IPS-NIHi11 (cell line): ENCODE measurements at regions not wholly inside any gene's neighbourhood (a gene's known extent, or its start where the extent isn't known, plus 50 kb on each side); places are given as distances from the start of the nearest gene placed in this dataset.

ENCODE experiments used
- DNase-seq: peaks from one replicate; pipeline ENCODE4 v3.0.0; 2012; ENCODE audit warnings: mixed read lengths, low spot score

GRCh38 chr2:46831051-46831868, 84.3 kb downstream of the MCFD2 start:
- no peak for DNase-seq

GRCh38 chr2:46829231-46829995, 86.2 kb downstream of the MCFD2 start:
- DNase-seq = no peak

DNA sequence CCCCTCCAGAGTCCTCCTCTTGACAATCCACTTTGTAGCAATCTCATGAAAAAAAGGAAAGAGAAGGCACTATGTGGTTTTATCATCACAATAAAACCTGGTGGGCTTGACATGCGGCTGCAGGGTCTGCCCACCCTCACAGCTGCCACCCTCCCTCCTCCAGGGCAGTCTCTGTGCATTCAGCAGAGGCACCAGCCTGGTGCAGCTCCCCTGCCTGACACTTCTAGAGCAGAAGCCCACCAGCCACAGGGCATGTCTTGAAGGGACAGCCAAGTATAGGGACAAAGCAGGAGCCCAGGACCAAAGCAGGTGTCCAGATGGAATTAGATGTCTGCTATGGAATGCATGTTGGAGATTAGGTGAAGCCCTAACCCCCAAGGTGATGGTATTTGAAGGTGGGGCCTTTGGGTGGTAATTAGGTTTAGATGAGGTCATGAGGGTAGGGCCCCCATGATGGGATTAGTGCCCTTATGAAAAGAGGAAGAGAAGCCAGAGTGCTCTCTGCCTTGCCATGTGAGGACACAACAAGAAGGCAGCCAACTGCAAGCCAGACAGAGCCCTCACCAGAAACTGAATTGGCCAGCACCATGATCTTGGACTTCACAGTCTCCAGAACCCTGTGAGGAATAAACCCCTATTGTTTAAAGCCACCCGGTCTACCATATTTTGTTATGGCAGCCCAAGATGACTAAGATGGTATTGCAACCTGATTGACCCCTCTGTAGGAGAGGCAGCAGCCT, 86.9 kb downstream of the MCFD2 start:
- DNase-seq = no peak

DNA sequence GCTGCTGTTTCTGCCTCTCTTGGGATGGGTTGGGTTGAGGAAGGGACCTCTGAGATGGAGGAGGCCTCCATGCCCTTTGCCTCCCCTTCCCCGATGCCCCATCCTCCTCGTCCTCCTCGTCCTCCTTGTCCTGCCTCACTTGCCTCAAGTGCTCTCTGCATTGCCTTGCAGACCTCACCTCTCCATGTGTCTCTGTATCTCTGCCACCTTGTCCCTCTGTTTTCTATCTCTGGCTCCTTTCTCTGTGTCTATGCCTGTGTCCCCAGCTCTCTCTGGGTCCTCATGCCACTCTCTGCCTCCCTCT, 87.5 kb downstream of the MCFD2 start:
- no peak for DNase-seq

- DNase-seq = no peak
Measured at GRCh38 chr2:46827274-46828134, 88.1 kb downstream of the MCFD2 start.

DNA sequence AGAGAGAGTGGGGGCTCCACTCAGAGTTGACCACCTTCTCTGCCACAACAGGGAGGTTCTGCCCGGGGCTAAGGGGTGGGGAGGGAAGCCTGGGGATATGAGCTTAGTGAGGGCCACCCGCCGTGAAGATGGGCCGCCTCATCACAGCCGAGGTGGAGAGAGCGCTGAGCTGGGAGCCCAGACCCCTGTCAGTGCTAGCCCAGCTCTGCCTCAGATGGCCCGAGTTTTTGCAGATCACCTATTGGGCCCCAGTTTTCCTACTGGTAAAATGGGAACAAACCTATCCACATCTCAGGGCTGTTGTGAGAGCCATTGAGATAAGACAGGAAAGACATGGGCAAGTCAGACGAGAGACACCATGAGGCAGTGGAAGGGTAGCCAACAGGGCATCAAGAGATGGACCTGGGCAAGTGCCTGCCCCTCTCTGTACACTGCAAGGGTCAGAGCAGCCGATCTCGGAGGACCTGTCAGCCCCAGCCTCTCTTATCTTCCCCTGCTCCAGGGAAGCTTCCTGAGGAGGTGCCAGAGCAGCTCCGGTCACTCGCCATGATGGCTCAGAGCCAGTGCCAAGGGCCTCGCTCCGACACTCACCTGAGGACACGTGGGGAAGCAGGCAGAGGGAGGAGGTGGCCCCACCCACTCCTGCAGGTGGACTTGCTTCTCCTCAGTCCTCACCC, 88.9 kb downstream of the MCFD2 start:
- DNase-seq = no peak

- no peak for DNase-seq
Measured at GRCh38 chr2:46825939-46826568, 89.6 kb downstream of the MCFD2 start.

DNA sequence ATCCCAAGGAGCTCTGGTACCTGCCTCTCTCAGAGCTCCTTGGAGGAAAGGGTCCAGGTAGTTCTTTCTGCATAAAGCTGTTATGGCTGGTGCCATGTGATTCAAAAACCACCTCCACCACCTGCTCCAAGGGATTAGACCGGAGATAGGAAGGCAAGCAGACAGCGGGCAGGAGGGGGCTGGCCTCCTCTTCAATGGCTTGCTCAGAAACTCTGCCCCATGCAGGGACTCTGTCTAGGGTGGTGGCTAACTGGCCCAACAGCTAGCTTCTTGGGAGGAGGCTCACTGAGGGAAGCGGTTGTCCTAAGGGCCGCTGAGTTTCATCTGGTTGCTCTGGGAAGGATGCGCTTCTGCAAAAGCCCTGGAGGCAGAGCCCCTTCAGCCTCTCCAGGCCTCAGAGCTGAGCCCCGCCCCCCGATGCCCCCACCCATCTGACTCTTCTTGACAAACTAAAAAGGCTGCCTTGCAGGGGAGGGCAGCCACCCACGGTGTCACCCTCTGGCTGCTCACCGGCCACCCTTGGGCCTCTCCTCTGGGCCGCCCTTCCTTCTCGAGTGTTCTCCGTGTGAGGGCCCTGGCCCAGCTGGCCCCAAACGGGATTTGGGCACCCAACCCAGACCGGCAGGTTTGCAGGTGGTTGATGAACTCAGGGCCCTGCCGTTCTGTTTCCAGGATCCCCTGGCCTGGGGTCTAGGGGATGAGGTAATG, 90.2 kb downstream of the MCFD2 start:
- no peak for DNase-seq

DNA sequence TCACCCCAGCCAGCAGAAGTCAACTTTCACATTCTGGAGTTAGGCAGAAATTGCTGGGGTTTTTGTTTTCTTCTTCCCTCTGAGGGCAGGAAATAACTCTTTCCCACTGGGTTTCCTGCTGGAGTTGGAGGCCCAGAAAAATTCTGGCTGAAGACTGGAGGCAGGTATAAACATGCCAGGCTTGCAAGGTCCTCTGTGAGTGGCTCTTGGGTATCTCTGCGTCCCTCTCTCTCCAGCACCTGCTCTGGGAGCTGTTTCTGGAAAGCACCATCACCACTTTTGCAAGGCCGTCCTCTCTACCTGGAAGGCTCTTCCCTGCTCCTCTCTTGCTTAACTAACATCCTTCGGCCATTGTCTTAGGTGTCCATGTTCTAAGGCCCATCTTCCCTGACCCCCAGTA, 91.0 kb downstream of the MCFD2 start:
- no peak for DNase-seq

GRCh38 chr2:46821600-46821999, 94.0 kb downstream of the MCFD2 start:
- no peak for DNase-seq

DNA sequence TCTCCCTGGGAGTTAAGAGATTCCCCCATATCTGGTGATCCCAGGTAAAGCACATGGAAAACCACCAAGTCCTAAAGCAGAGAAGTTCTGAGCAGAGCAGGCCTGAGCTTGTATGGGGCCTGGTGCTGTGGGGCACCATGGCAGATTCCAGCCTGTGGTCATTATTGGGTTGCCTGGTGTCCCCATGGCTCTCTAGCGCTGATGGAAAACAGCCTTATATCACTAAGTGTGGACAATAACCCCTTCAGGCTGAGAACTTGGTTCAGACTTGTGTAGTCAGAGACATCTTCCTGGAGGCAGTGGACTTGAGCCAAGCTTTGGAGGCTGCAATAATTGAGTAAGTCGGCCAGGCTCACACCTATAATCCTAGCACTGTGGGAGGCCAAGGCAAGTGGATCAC, 96.8 kb downstream of the MCFD2 start:
- no peak for DNase-seq

DNA sequence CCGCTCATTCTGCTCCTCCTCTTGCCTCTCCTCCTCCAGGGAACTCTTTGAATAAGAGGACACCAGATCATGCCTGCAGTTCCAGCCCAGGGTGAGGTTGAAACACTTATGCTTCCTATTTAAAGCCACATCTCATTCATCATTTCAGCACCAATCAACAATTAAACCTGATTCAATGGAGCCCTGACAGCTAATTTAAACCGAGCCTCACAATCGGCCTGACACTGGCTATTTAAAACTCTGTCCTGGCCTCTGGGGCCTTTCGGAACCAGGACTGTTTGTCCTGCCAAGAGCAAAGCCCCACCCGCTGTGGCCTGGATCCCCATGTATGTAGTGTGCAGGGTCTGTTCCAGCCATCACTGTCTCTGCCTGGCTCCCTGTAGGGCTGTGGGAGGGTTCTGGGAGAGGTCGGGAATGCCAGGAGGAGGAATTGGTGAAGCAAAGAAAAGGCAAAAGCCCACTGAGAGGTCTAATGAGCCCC, 97.4 kb downstream of the MCFD2 start:
- no peak for DNase-seq

- DNase-seq = no peak
Measured at GRCh38 chr2:46816846-46817726, 98.5 kb downstream of the MCFD2 start.

GRCh38 chr2:46816151-46816845, 99.3 kb downstream of the MCFD2 start:
- DNase-seq = no peak

DNA sequence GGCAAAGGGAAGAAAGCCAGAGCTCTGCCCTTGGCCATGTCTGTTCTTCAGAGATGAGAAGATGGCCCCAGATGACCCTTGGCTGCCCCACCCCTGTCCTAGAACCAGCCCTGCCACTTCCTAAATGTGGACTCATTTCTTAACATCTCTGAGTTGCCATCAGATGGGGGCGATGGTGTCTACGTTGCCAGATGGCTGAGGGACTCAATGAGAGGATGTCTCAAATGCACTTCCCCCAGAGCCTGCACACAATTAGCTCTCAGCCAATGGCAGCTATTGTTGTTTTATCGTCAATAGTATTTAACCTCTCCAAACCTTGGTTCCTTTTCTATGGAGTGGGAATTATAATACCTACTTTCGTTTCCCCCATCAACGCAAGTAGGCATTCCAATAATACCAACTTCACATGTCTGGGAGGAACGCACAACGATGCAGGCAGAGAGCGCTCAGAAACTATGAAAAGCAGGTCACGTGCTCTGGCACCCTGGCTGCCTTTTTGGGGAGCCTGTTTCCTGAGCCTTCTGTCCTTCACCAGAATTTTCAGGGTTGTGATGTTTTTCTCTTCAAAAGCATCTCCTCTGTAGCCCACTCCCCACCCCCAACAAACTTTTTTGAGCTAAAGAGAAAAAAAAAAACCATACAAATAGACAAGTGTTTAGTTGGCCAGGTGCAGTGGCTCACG, 100.3 kb downstream of the MCFD2 start:
- DNase-seq = no peak

DNA sequence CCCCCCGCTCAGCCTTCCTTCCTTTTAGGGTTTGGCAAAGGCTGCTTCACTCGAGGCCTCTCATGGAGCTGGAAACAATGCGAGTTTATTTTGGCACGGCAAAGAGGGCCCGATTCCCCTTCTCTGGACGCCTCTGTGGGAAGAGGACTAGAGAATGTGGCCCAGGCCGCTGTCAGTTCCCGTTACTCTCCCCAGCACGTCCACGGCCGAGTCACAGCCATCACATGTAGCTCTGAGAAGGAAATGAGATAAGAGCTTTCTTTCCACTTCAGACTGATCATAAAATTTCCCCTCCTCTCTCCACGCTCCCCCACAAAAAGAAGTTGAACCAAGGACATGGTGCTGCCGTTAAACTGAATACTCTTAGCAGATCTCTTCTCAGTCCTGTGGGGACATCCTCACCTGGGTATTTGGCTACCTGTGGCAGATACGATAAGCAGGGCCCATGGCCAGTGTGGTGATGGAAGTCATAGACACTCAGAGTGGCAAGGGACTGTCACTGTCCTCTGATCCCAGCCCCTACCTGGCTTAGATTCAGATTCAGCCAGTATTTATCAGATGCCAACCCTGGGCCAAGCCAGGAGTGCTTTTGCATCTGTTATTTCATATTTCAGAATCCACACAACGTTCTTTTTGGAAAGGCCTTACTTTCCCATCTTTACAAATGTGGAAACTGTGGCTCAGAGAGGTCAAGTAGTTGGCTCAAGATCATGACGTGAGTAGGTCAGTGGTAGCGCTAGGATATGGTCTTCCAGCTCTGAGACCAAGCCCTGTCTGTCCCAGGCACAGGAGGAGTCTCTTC, 101.2 kb downstream of the MCFD2 start:
- no peak for DNase-seq

- DNase-seq = no peak
Measured at GRCh38 chr2:46813680-46814079, 101.9 kb downstream of the MCFD2 start.
